Dermis blood vessel endothelial cell (primary cell): ENCODE measurements at regions not wholly inside any gene's neighbourhood (a gene's known extent, or its start where the extent isn't known, plus 50 kb on each side); places are given as distances from the start of the nearest gene placed in this dataset.
A peak's percentile ranks its signal among the peaks of the same experiment; 100 is the strongest.
"Not testable (repeated sequence)": the region's sequence is repeated elsewhere in the genome, so short reads cannot be mapped to it uniquely, and the experiment has no call there.

Experiments used
- DNase-seq: peaks from one replicate; pipeline ENCODE4 v3.0.0; 2010

DNA sequence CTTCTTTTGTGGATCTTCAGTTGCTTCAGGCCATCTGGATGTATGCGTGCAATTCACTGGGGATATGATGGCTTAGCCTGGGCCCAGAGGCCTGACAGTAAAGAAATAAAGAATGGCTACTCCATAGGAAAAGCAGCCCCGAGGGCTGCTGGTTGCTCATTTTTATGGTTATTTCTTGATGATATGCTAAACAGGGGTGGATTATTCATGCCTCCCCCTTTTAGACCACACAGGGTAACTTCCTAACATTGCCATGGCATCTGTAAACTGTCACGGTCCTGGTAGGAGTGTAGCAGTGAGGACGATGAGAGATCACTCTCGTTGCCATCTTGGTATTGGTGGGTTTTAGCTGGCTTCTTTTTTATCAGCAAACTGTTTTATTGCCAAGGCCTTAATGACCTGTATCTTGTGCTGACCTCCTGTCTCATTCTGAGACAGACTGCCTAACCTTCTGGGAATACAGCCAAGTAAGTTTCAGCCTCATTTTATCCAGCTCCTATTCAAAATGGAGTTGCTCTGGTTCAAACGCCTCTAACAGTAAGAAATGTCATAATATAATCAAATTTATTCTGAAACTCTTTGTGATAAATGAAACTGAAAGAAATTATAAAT is 60.5 kb downstream of the DSEL start:
- DNase-seq = no peak

- no peak for DNase-seq
Observed at GRCh38 chr18:67453901-67454300, 62.6 kb downstream of the DSEL start.

GRCh38 chr18:67451960-67452359 is 64.6 kb downstream of the DSEL start:
- DNase-seq = no peak

DNA sequence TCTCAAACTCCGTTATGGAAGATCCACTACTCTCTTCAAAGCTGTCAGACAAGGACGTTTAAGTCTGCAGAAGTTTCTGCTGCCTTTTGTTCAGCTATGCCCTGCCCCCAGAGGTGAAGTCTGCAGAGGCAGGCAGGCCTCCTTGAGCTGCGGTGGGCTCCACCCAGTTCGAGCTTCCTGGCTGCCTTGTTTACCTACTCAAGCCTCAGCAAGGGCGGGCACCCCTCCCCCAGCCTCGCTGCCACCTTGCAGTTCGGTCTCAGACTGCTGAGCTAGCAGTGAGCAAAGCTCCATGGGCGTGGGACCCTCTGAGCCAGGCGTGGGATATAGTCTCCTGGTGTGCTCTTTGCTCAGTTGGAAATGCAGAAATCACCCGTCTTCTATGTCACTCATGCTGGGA is 65.4 kb downstream of the DSEL start:
- not testable (repeated sequence) for DNase-seq

- no peak for DNase-seq
Observed at GRCh38 chr18:67433971-67434370, 82.5 kb downstream of the DSEL start.

GRCh38 chr18:67432806-67433205 is 83.7 kb downstream of the DSEL start:
- DNase-seq = no peak

DNA sequence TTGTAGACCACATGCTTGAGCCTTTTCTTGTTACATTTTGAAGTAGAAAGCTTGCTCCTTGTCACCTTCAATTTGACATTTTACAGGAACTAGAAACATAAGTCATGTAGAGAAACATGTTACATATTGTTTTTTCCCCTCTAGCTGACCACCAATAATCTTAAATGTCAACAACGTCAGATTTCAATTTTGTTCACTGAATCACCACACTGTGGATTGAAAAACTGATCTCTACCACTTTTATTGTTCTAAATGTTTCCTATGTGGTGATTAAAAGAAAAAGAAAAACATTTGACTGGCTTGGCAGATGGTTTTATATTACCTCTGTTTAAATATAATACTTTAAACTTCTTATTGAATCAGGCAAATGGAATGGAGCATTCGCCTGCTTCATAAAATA is 87.7 kb downstream of the DSEL start:
- DNase-seq = peak; percentile 2

GRCh38 chr18:67428158-67428557 is 88.4 kb downstream of the DSEL start:
- no peak for DNase-seq

- no peak for DNase-seq
Observed at GRCh38 chr18:67426486-67426885, 90.0 kb downstream of the DSEL start.

DNA sequence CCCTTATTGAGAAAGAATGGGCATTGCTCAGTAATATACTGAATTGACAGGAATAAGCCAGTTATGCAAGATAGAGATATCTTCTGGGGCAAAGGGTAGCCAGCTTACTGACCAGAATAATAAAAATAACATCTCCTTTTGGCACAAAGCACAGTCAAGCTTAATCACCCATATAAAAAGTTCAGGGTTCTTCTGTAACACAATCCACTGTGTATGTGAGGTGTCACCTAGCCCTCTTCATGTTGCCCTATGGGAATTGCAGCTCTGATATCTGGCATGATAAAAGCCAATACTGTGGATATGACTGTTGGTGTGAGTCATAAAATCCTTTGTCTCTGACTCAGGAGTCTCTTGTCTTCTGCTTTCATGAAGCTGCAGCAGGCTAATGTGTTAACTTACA is 90.8 kb downstream of the DSEL start:
- DNase-seq = peak; percentile 17

GRCh38 chr18:67421651-67422050 is 94.9 kb downstream of the DSEL start:
- DNase-seq = no peak

DNA sequence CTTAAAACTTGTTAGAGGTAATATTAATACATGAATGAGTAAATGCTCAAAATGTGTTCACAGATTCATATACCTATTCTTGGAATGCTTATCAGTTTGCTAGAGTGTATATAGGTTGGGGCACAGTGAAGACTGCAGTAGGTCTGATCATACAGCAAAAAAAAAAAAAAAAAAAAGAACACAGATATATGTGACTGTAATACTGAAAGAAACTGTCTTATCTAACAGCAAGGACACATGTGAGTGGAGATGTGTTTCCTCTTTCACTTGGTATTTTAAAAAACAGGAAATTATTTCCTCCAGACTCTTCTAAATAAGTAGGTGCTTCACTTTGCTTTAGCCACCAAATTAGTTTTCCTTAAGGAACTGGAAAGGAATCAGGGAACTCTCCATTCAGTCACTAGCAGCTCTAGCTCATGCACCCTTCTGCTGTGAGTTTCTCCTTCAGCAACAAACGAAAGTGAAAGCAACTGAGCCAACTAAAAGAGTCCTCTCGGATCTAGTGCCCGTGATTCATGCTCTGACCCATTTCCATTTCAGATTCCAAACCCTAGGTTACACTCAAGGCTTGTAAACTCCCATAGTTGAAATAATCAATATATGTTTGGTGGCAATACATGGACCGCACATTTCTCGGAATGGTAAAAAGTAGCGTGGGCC is 98.5 kb downstream of the DSEL start:
- peak; percentile 58 for DNase-seq

GRCh38 chr18:67411116-67411515 is 105.4 kb downstream of the DSEL start:
- no peak for DNase-seq

GRCh38 chr18:67410075-67411070 is 106.1 kb downstream of the DSEL start:
- no peak for DNase-seq

GRCh38 chr18:67408240-67408639 is 108.3 kb downstream of the DSEL start:
- peak; percentile 5 for DNase-seq

GRCh38 chr18:67406714-67407113 is 109.8 kb downstream of the DSEL start:
- no peak for DNase-seq

DNA sequence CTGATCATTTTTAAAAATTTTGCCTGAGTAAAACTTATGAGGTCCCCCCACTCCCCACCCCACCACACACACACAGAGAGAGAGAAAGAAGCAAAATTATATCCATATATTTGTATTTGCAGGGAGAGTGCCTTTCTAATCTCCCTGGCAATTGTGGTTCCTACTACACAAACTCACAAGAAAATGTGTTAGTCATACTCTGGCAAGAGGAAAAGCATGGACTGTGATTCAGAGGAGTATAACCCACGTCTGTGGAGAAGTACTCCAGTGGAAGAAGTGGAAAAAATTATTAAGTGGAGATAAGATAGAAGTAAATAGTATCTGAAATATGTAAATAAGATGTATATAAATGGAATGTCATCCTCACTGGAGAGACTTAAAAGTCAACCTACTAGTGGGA is 114.0 kb downstream of the DSEL start:
- peak; percentile 17 for DNase-seq

DNA sequence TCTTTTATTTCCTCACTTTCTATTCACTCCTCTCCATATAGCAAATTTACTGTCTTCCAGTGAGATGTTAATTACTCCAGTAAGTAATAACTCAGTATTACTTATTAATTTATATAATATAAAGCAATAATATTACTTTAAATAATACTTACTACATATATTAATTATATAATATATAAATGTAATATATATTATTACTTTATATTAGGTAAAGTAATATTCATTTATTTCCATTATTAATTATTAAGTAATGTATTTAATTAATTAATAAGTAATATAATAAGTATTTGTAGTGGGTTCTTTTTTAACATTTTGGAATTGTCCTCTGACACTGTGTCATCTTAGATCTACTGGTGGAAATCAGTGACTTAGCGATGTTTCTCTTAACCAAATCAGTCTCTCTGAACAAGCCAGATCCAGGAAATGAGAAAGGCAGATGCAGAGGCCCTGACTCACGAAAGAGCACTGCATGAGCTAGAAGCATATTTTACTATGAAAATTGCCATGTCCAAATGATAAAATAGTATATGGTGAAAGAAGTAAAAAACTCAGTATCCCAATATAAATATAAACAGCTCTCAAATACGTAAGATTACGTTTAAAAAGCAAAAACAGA is 115.9 kb downstream of the DSEL start:
- DNase-seq = peak; percentile 37

- DNase-seq = peak; percentile 20
Observed at GRCh38 chr18:67386032-67386431, 130.5 kb downstream of the DSEL start.

DNA sequence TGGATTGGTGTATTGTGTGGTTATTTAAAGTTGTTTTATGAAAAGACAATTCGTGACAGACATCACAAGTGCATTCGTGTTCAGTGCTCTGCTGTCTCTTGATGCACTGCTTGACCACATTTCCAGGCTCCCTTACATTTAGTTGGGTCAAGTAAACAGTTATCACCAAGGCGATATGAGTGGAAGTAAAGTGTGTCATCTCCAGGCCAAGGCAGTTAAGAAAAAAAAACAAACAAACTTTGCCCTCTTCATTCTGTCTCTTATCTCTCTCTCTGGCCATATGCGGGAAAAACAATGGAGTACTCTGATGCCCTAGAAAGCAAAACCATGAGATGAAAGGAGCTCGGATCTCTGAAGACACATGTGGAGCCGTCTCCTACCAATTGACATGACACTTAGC is 131.1 kb downstream of the DSEL start:
- peak; percentile 24 for DNase-seq

DNA sequence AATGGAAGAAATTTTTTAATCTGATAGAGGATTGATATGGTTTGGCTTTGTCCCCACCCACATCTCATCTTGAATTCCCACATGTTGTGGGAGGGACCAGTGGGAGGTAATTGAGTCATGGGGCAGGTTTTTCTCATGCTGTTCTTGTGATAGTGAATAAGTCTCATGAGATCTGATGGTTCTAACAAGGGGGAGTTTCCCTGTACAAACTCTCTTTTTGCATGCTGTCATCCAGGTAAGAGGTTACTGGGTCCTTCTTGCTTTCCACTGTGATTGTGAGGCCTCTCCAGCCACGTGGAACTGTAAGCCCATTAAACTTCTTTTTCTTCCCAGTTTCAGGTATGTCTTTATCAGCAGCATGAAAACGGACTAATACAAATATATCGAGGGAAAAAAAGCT is 132.5 kb downstream of the DSEL start:
- DNase-seq = not testable (repeated sequence)

DNA sequence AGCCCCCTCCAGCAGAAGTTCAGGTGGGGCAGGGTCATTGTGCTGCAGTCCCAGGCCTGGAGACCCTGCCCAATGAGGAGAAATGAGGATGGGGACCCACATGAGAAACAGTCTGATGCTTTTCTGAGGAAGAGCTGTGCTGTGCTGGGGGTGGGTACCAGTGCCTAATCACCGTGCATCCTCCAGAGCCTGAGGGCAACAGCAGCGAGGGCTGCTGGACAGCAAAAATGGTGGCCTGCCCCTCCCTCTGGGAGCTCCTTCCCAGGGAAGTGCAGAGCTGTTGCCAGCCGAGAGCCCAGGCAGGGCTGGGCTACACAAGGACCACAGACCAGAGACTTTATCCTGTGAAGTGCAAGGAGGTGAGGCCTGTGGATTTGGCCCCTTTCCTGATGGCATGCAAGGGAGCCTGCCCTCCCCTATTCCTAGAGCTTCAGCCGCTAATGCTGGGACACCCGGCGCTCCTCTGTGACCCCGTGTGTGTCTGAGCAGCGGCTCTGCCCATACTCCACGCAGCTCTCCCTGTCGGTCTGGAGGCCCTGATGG is 134.8 kb downstream of the DSEL start:
- DNase-seq = no peak

GRCh38 chr18:67380867-67381266 is 135.7 kb downstream of the DSEL start:
- no peak for DNase-seq
